CD4-positive, alpha-beta T cell (primary cell): ENCODE measurements at regions not wholly inside any gene's neighbourhood (a gene's known extent, or its start where the extent isn't known, plus 50 kb on each side); places are given as distances from the start of the nearest gene placed in this dataset.

Experiments used
- ATAC-seq: fragments of 200-7000 bp; cut with Tn5 transposase; one replicate; pipeline ENCODE4 v1.10.0; 2022; ENCODE audit warnings: mild to moderate bottlenecking; ENCODE audit not compliant: poor library complexity
- CTCF ChIA-PET: fragments of 350-600 bp; sonication (Branson Sonifier 250); formaldehyde crosslinking; loops from one replicate; lab custom pipeline; 2021; ENCODE audit warnings: antibody characterized with exemption, inconsistent platforms; lab: Charles Lee
- POLR2A ChIA-PET: fragments of 350-600 bp; sonication (Branson Sonifier 250); formaldehyde crosslinking; loops from one replicate; lab custom pipeline; 2021; ENCODE audit warnings: antibody characterized with exemption, inconsistent platforms; lab: Charles Lee
- DNase-seq, 14 experiments: peaks; one replicate each; pipeline ENCODE4 v3.0.0-alpha.2; 2013 to 2020; ENCODE audit warnings: mixed read lengths in 2 of 14
- H3K27ac ChIP-seq, 2 donors: one replicate each; pipeline versions ENCODE4 v1.5.1 to v1.7.0; 2013; ENCODE audit warnings: low read length in 2 of 2, low read depth in 1 of 2, mild to moderate bottlenecking in 1 of 2
- H3K27me3 ChIP-seq, 2 experiments: 1 replicate in 1 of 2; 2 replicates in 1 of 2; pipeline versions ENCODE4 v1.6.1 to v1.7.0; 2013; ENCODE audit warnings: low read length in 2 of 2, control low read depth in 1 of 2, mild to moderate bottlenecking in 1 of 2, moderate library complexity in 1 of 2; ENCODE audit not compliant: insufficient read depth in 2 of 2, control insufficient read depth in 1 of 2
- H3K36me3 ChIP-seq: one replicate; pipeline ENCODE4 v1.6.1; 2013; ENCODE audit warnings: low read length, control low read depth; ENCODE audit not compliant: insufficient read depth
- H3K4me1 ChIP-seq: one replicate; pipeline ENCODE4 v1.6.1; 2013; ENCODE audit warnings: low read length, control low read depth; ENCODE audit not compliant: insufficient read depth
- H3K4me3 ChIP-seq: one replicate; pipeline ENCODE4 v1.5.1; 2013; ENCODE audit warnings: mild to moderate bottlenecking, low read length, moderate library complexity
- H3K9me3 ChIP-seq, 2 experiments: 1 replicate in 1 of 2; 2 replicates in 1 of 2; pipeline versions ENCODE4 v1.6.1 to v1.7.0; 2013; ENCODE audit warnings: low read length in 2 of 2, mild to moderate bottlenecking in 2 of 2, control low read depth in 1 of 2, moderate library complexity in 1 of 2; ENCODE audit not compliant: control insufficient read depth in 1 of 2, insufficient read depth in 1 of 2
- H3K27ac Mint-ChIP-seq: one replicate; pipeline ENCODE4 v1.8.0; 2020; ENCODE audit warnings: mixed read lengths
- H3K27me3 Mint-ChIP-seq: one replicate; pipeline ENCODE4 v1.8.0; 2021; ENCODE audit warnings: mixed read lengths
- H3K36me3 Mint-ChIP-seq: one replicate; pipeline ENCODE4 v1.8.0; 2021; ENCODE audit warnings: low read depth, mixed read lengths
- H3K4me1 Mint-ChIP-seq: one replicate; pipeline ENCODE4 v1.8.0; 2021; ENCODE audit warnings: low read depth, mixed read lengths
- H3K4me3 Mint-ChIP-seq: one replicate; pipeline ENCODE4 v1.8.0; 2020; ENCODE audit warnings: mild to moderate bottlenecking, mixed read lengths
- H3K9me3 Mint-ChIP-seq: one replicate; pipeline ENCODE4 v1.8.0; 2020; ENCODE audit warnings: mixed read lengths
- intact Hi-C, 2 experiments: fragments of 100-400 bp; cut with DNase I in 1 of 2; cut with micrococcal nuclease in 1 of 2; formaldehyde crosslinking; loops; one replicate each; pipeline versions ENCODE4 v1.15.1 to v1.9.0; 2023 to 2025; cut with DNase I, micrococcal nuclease
- TF ChIP-seq, protein P1 (sequence below): fragments of 200-600 bp; IDR thresholded peaks from one replicate; pipeline ENCODE4 v1.8.0; 2022; ENCODE audit warnings: antibody characterized with exemption, mild to moderate bottlenecking

DNA sequence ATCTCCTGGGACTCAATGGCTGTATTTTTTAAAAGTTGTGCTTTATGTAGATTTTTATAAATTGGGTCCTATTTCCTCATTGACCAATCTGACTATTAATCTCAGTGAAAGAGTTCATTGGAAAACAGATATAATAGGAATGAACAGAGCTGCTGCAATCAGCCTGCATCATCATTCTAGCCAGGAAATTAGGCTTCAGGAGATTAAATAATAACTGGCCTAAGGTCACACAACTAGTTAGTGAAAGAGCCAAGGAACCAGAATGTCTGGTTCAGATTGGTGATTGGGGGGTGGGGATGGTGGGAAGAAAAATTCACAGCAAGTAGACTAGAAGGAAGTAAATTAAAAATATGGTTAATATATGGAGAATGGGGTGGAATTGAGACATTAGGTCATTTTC lies 180.9 kb upstream of the ROPN1 start:
- TF ChIP-seq, protein P1, sequence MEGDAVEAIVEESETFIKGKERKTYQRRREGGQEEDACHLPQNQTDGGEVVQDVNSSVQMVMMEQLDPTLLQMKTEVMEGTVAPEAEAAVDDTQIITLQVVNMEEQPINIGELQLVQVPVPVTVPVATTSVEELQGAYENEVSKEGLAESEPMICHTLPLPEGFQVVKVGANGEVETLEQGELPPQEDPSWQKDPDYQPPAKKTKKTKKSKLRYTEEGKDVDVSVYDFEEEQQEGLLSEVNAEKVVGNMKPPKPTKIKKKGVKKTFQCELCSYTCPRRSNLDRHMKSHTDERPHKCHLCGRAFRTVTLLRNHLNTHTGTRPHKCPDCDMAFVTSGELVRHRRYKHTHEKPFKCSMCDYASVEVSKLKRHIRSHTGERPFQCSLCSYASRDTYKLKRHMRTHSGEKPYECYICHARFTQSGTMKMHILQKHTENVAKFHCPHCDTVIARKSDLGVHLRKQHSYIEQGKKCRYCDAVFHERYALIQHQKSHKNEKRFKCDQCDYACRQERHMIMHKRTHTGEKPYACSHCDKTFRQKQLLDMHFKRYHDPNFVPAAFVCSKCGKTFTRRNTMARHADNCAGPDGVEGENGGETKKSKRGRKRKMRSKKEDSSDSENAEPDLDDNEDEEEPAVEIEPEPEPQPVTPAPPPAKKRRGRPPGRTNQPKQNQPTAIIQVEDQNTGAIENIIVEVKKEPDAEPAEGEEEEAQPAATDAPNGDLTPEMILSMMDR: no peak
- Histone ChIP-seq H3K4me1 (no peaks in the 10 kb centered on the region), H3K36me3 (no peaks in the 10 kb centered on the region), H3K27me3 (no peaks in the 10 kb centered on the region), H3K4me3 (no peak overlapping the region), H3K27ac (no peak overlapping the region), H3K9me3 (peaks cover 0 to 5% of the 10 kb centered on the region in 2 experiments)
- no peaks in the 10 kb centered on the region for H3K36me3 Mint-ChIP-seq
- no peak overlapping the region for H3K4me3 Mint-ChIP-seq
- H3K9me3 Mint-ChIP-seq: no peaks in the 10 kb centered on the region
- ChIA-PET CTCF (no interaction called here), POLR2A (no interaction called here)
- peaks cover 9% of the 10 kb centered on the region for H3K27me3 Mint-ChIP-seq
- DNase-seq (no peak), ATAC-seq (no peak)
- no peaks in the 10 kb centered on the region for H3K4me1 Mint-ChIP-seq
- intact Hi-C loops: no loop called here
- no peak overlapping the region for H3K27ac Mint-ChIP-seq

GRCh38 chr3:124174476-124174875 lies 182.6 kb upstream of the ROPN1 start:
- peaks cover 0 to 3% of the 10 kb centered on the region in 2 experiments for H3K27me3 ChIP-seq
- no peaks in the 10 kb centered on the region for H3K36me3 ChIP-seq
- H3K36me3 Mint-ChIP-seq: no peaks in the 10 kb centered on the region
- intact Hi-C loops: no loop called here
- no peaks in the 10 kb centered on the region for H3K9me3 Mint-ChIP-seq
- H3K4me3 ChIP-seq: no peak overlapping the region
- no peak overlapping the region for H3K4me3 Mint-ChIP-seq
- H3K9me3 ChIP-seq: peaks cover 0 to 5% of the 10 kb centered on the region in 2 experiments
- H3K27ac Mint-ChIP-seq: no peak overlapping the region
- TF ChIP-seq, protein P1: no peak
- H3K4me1 Mint-ChIP-seq: no peaks in the 10 kb centered on the region
- CTCF ChIA-PET: no interaction called here
- H3K27me3 Mint-ChIP-seq: peaks cover 7% of the 10 kb centered on the region
- H3K27ac ChIP-seq: no peak overlapping the region
- ATAC-seq: no peak
- no peak for DNase-seq
- POLR2A ChIA-PET: no interaction called here
- H3K4me1 ChIP-seq: no peaks in the 10 kb centered on the region

GRCh38 chr3:124174910-124175874 lies 183.3 kb upstream of the ROPN1 start:
- no peaks in the 10 kb centered on the region for H3K4me1 Mint-ChIP-seq
- TF ChIP-seq, protein P1: no peak
- Histone ChIP-seq H3K9me3 (peaks cover 0 to 5% of the 10 kb centered on the region in 2 experiments), H3K27me3 (peaks cover 0 to 5% of the 10 kb centered on the region in 2 experiments), H3K36me3 (no peaks in the 10 kb centered on the region), H3K4me1 (no peaks in the 10 kb centered on the region), H3K4me3 (no peak overlapping the region), H3K27ac (no peak overlapping the region)
- no peak overlapping the region for H3K4me3 Mint-ChIP-seq
- no peak for DNase-seq
- intact Hi-C loops: no loop called here
- POLR2A ChIA-PET: no interaction called here
- H3K36me3 Mint-ChIP-seq: no peaks in the 10 kb centered on the region
- CTCF ChIA-PET: no interaction called here
- H3K27me3 Mint-ChIP-seq: peaks cover 4% of the 10 kb centered on the region
- no peak overlapping the region for H3K27ac Mint-ChIP-seq
- no peaks in the 10 kb centered on the region for H3K9me3 Mint-ChIP-seq
- ATAC-seq: no peak
